VCaP (cell line): ENCODE measurements at regions not wholly inside any gene's neighbourhood (a gene's known extent, or its start where the extent isn't known, plus 50 kb on each side); places are given as distances from the start of the nearest gene placed in this dataset.

Experiments
- H3K27ac ChIP-seq: fragments of 450-650 bp; 2 replicates; pipeline ENCODE4 v1.5.1; 2017
- CTCF ChIP-seq: fragments of 450-650 bp; conservative IDR thresholded peaks from 2 replicates; pipeline ENCODE4 v1.5.1; 2017; ENCODE audit warnings: mild to moderate bottlenecking, moderate library complexity

- no peak for TF ChIP-seq CTCF
- no peak overlapping the region for H3K27ac ChIP-seq
These were observed 209.1 kb upstream of the MTPN start for GRCh38 chr7:136186281-136186680.

GRCh38 chr7:136184719-136185118, 207.6 kb upstream of the MTPN start:
- no peak for TF ChIP-seq CTCF
- peak overlapping the region; percentile 14; the same call in 1 of the 2 replicates for H3K27ac ChIP-seq

GRCh38 chr7:136183981-136184380, 206.8 kb upstream of the MTPN start:
- TF ChIP-seq CTCF = peak; percentile 47; the same call in 1 of the 2 replicates
- H3K27ac ChIP-seq = no peak overlapping the region; the same call in 1 of the 2 replicates

GRCh38 chr7:136180984-136181383, 203.8 kb upstream of the MTPN start:
- TF ChIP-seq CTCF = no peak
- no peak overlapping the region for H3K27ac ChIP-seq

GRCh38 chr7:136179851-136180721, 202.9 kb upstream of the MTPN start:
- H3K27ac ChIP-seq = peak overlapping the region; percentile 53
- no peak for TF ChIP-seq CTCF

GRCh38 chr7:136179154-136179553, 202.0 kb upstream of the MTPN start:
- no peak for TF ChIP-seq CTCF
- H3K27ac ChIP-seq = peak overlapping the region; percentile 53; the same call in 1 of the 2 replicates

GRCh38 chr7:136174477-136175125, 197.4 kb upstream of the MTPN start:
- no peak for TF ChIP-seq CTCF
- no peak overlapping the region for H3K27ac ChIP-seq
